Spleen (tissue), 7 donors: ENCODE measurements at regions not wholly inside any gene's neighbourhood (a gene's known extent, or its start where the extent isn't known, plus 50 kb on each side); places are given as distances from the start of the nearest gene placed in this dataset.

ENCODE experiments used
- POLR2AphosphoS5 ChIP-seq, 3 donors: sonication (generic); formaldehyde crosslinking; IDR thresholded peaks; one replicate each; pipeline ENCODE4 v1.5.1; 2017; ENCODE audit warnings: antibody characterized with exemption in 3 of 3
- TF ChIP-seq, protein P1 (sequence below), 11 experiments: fragments of 200-600 bp in 7 of 11; fragments of 450-650 bp in 4 of 11; sonication (generic) in 4 of 11; IDR thresholded peaks in 8 of 11; conservative IDR thresholded peaks in 3 of 11; 1 replicate in 7 of 11; 2 replicates in 4 of 11; pipeline versions ENCODE4 v1.4.0 to v1.8.0; 2016 to 2021; ENCODE audit warnings: antibody characterized with exemption in 11 of 11, inconsistent platforms in 4 of 11, mild to moderate bottlenecking in 1 of 11
- donor health status: DM: no; HTN: no; CAD: no; lungs with moderate emphysema.
- donor health status: DM: no; HTN: no; CAD: no.
- donor health status: DM: no; HTN: no; CAD: no.

DNA sequence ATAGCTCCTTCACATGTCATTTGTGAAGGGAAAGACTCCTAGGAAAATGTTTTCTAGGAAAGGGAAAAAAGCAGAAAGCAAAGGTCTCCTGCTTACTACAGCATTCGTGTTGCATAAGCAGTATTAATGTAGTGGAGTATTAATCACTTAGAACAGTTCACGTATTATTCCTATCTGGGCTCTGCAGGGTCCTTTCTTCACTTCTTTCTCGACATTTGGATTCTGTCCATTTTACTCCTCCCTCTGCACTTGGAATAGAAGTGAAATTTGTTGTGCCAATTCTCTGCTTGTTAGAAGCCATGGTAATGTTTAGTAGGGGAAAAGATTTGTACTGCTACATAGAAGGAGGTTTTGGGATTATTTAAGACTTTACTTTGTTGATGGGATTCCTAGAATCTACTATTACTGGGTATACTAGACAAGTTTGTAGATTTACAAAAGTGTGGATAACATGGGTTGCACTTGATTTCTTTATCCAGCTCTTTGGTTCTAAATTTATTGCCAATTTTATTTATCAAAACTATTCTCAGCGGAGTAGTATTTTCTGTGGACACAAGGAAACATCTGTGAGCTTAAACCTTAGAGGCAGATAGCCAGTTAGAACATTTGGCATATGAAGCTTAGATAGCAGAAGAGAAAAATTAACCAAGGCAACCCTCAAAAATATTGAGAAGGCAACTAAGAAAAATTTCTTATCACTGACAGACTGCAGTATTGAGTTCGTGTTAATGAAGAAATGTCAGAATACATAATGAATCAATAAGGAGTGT, 108.4 kb upstream of the ESR1 start:
- TF ChIP-seq, protein P1, sequence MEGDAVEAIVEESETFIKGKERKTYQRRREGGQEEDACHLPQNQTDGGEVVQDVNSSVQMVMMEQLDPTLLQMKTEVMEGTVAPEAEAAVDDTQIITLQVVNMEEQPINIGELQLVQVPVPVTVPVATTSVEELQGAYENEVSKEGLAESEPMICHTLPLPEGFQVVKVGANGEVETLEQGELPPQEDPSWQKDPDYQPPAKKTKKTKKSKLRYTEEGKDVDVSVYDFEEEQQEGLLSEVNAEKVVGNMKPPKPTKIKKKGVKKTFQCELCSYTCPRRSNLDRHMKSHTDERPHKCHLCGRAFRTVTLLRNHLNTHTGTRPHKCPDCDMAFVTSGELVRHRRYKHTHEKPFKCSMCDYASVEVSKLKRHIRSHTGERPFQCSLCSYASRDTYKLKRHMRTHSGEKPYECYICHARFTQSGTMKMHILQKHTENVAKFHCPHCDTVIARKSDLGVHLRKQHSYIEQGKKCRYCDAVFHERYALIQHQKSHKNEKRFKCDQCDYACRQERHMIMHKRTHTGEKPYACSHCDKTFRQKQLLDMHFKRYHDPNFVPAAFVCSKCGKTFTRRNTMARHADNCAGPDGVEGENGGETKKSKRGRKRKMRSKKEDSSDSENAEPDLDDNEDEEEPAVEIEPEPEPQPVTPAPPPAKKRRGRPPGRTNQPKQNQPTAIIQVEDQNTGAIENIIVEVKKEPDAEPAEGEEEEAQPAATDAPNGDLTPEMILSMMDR (IDR thresholded peaks at IDR 0.05 in 8 of 11, conservative IDR thresholded peaks at IDR 0.05 in 3 of 11), result no peak
- no peak for TF ChIP-seq POLR2AphosphoS5 (IDR thresholded peaks at IDR 0.05)
